GM19452 (cell line): ENCODE measurements at regions not wholly inside any gene's neighbourhood (a gene's known extent, or its start where the extent isn't known, plus 50 kb on each side); places are given as distances from the start of the nearest gene placed in this dataset.

ENCODE experiments used
- ATAC-seq: cut with Tn5 transposase; IDR thresholded peaks from one replicate; pipeline ENCODE4 v1.9.1; 2021; ENCODE audit not compliant: unreplicated experiment

- ATAC-seq, result no peak
These were observed 54.0 kb upstream of the GRIN3A start for GRCh38 chr9:101792475-101792874.

DNA sequence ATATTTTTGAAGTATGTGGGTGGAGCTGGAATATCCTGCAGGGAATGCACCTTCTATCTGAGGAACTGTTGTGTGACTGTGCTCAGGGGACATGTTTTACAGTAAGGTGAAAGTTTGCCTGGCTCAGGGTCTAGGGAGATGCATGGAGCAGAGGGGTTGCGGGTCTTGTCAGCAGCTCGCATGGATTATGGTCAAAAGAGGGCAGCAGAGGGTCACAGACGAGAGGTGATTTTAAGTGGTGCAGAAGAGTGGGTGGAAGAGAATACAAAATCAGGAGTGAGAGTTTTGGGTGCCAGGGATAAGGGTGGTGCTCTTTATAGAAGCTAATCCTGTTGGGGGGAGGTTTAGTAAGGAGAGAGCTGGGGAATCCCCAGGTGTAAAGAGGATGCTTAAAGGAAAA, 53.5 kb upstream of the GRIN3A start:
- ATAC-seq, result no peak

- ATAC-seq, result no peak
These were observed 53.1 kb upstream of the GRIN3A start for GRCh38 chr9:101791533-101791932.
